Prostate gland (tissue), 2 donors: ENCODE measurements at regions not wholly inside any gene's neighbourhood (a gene's known extent, or its start where the extent isn't known, plus 50 kb on each side); places are given as distances from the start of the nearest gene placed in this dataset.

Source experiments
- POLR2A ChIP-seq: fragments of 450-650 bp; IDR thresholded peaks from one replicate; pipeline ENCODE4 v1.6.1; 2016; ENCODE audit warnings: antibody characterized with exemption, mild to moderate bottlenecking
- TF ChIP-seq, protein P1 (sequence below), 4 experiments: fragments of 200-600 bp in 2 of 4; fragments of 450-650 bp in 2 of 4; sonication (generic) in 2 of 4; IDR thresholded peaks; 1 replicate in 3 of 4; 2 replicates in 1 of 4; pipeline ENCODE4 v1.5.1; 2016 to 2019; ENCODE audit warnings: antibody characterized with exemption in 4 of 4, mild to moderate bottlenecking in 2 of 4, moderate library complexity in 2 of 4

GRCh38 chr5:166379517-166379916, 1911.9 kb upstream of the WWC1 start:
- TF ChIP-seq, protein P1, sequence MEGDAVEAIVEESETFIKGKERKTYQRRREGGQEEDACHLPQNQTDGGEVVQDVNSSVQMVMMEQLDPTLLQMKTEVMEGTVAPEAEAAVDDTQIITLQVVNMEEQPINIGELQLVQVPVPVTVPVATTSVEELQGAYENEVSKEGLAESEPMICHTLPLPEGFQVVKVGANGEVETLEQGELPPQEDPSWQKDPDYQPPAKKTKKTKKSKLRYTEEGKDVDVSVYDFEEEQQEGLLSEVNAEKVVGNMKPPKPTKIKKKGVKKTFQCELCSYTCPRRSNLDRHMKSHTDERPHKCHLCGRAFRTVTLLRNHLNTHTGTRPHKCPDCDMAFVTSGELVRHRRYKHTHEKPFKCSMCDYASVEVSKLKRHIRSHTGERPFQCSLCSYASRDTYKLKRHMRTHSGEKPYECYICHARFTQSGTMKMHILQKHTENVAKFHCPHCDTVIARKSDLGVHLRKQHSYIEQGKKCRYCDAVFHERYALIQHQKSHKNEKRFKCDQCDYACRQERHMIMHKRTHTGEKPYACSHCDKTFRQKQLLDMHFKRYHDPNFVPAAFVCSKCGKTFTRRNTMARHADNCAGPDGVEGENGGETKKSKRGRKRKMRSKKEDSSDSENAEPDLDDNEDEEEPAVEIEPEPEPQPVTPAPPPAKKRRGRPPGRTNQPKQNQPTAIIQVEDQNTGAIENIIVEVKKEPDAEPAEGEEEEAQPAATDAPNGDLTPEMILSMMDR (IDR thresholded peaks at IDR 0.05), result no peak
- TF ChIP-seq POLR2A, result no peak
